ENCODE measurements at regions not wholly inside any gene's neighbourhood (a gene's known extent, or its start where the extent isn't known, plus 50 kb on each side); places are given as distances from the start of the nearest gene placed in this dataset.
"Not testable (repeated sequence)": the region's sequence is repeated elsewhere in the genome, so short reads cannot be mapped to it uniquely, and the experiment has no call there.

- no peak for DNase-seq
- no peaks in the 10 kb centered on the region for H3K4me1 ChIP-seq (ENCODE audit: control insufficient read depth in 2 of 3, insufficient read depth in 2 of 3, low read depth in 1 of 3, low read length in 3 of 3)
- no peaks in the 10 kb centered on the region for H3K9me3 ChIP-seq (ENCODE audit: control insufficient read depth in 2 of 3, insufficient read depth in 1 of 3, low read length in 3 of 3)
- no peaks in the 10 kb centered on the region for H3K36me3 ChIP-seq (ENCODE audit: control insufficient read depth in 2 of 3, insufficient read depth in 3 of 3, low read length in 3 of 3)
- H3K9ac ChIP-seq (ENCODE audit: low read length in 3 of 3), result no peak overlapping the region
- H3K27me3 ChIP-seq (ENCODE audit: control insufficient read depth, insufficient read depth, low read length), result no peaks in the 10 kb centered on the region
- no peak for TF ChIP-seq CTCF (IDR thresholded peaks at IDR 0.05; ENCODE audit: borderline replicate concordance, extremely low read depth, insufficient read depth)
- no peak overlapping the region for H3K27ac ChIP-seq (ENCODE audit: low read depth in 2 of 2, low read length in 2 of 2)
- intact Hi-C loops (cut with DNase I), result no loop called here
- FAIRE-seq, result no peak
- no peak overlapping the region for H3K4me3 ChIP-seq (ENCODE audit: low read length in 3 of 3)
Observed at GRCh38 chr5:16364910-16365309, 100.7 kb downstream of the ZNF622 start.

GRCh38 chr5:16353439-16353838 is 112.2 kb downstream of the ZNF622 start:
- FAIRE-seq; intact Hi-C loops (cut with DNase I); H3K4me1 ChIP-seq (ENCODE audit: control insufficient read depth in 2 of 3, insufficient read depth in 2 of 3, low read depth in 1 of 3, low read length in 3 of 3): not testable (repeated sequence)

DNA sequence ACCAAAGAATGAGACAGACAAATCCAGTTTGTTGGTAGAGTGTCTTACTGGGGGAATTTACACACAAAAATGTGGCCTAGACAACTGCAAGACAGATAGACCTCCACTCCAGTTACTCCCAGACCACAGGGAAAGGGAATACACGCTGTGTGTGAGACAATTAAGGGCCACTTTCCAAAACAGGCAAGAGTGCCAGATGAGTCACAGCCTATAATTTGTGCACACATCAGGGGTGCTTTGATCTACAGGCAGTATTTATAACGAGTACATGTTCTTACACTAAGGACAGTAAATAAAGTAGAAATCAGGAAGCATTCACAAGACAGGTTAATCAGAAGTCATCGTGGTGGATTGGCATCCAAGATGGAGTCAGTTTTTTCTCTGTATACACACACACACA is 114.8 kb downstream of the ZNF622 start:
- intact Hi-C loops (cut with DNase I), result no loop called here
- no peak for FAIRE-seq
- Histone ChIP-seq H3K27ac (ENCODE audit: low read depth in 2 of 2, low read length in 2 of 2) (no peak overlapping the region), H3K9ac (ENCODE audit: low read length in 3 of 3) (no peak overlapping the region), H3K27me3 (ENCODE audit: control insufficient read depth, insufficient read depth, low read length) (no peaks in the 10 kb centered on the region), H3K9me3 (ENCODE audit: control insufficient read depth in 2 of 3, insufficient read depth in 1 of 3, low read length in 3 of 3) (no peaks in the 10 kb centered on the region), H3K4me3 (ENCODE audit: low read length in 3 of 3) (no peak overlapping the region), H3K36me3 (ENCODE audit: control insufficient read depth in 2 of 3, insufficient read depth in 3 of 3, low read length in 3 of 3) (no peaks in the 10 kb centered on the region), H3K4me1 (ENCODE audit: control insufficient read depth in 2 of 3, insufficient read depth in 2 of 3, low read depth in 1 of 3, low read length in 3 of 3) (peaks cover 0 to 2% (median 0%) of the 10 kb centered on the region in 3 donors)
- no peak for TF ChIP-seq CTCF (IDR thresholded peaks at IDR 0.05; ENCODE audit: borderline replicate concordance, extremely low read depth, insufficient read depth)
- no peak for DNase-seq

More at GRCh38 chr5:16353439-16353838, 112.2 kb downstream of the ZNF622 start:
- H3K36me3 ChIP-seq (ENCODE audit: control insufficient read depth in 2 of 3, insufficient read depth in 3 of 3, low read length in 3 of 3); H3K4me3 ChIP-seq (ENCODE audit: low read length in 3 of 3); DNase-seq; H3K27me3 ChIP-seq (ENCODE audit: control insufficient read depth, insufficient read depth, low read length); H3K9me3 ChIP-seq (ENCODE audit: control insufficient read depth in 2 of 3, insufficient read depth in 1 of 3, low read length in 3 of 3); H3K27ac ChIP-seq (ENCODE audit: low read depth in 2 of 2, low read length in 2 of 2); H3K9ac ChIP-seq (ENCODE audit: low read length in 3 of 3): not testable (repeated sequence)

DNA sequence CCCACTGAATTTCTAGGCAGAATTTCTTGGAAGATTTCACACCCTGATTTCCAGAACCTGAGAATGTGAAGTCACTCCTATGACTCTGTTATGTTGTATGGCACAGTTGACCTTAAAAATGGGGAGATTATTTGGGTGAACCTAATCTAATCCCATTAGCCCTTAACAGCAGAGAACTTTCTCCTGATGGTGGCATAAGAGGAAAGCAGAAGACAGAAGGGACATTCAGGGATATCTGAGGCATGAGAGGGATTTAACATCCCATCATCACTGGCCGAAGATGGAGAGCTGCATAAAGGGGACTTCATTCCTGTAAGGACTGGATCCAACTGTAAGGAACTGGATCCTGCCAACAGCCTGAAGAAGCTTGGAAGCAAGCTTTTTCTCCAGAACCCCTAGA is 119.2 kb downstream of the ZNF622 start:
- FAIRE-seq, result no peak
- intact Hi-C loops (cut with DNase I), result no loop called here

More for the DNA sequence above, 119.2 kb downstream of the ZNF622 start:
- Histone ChIP-seq H3K4me3 (ENCODE audit: low read length in 3 of 3) (no peak overlapping the region), H3K9me3 (ENCODE audit: control insufficient read depth in 2 of 3, insufficient read depth in 1 of 3, low read length in 3 of 3) (no peaks in the 10 kb centered on the region), H3K9ac (ENCODE audit: low read length in 3 of 3) (no peak overlapping the region), H3K36me3 (ENCODE audit: control insufficient read depth in 2 of 3, insufficient read depth in 3 of 3, low read length in 3 of 3) (no peaks in the 10 kb centered on the region), H3K27ac (ENCODE audit: low read depth in 2 of 2, low read length in 2 of 2) (no peak overlapping the region), H3K4me1 (ENCODE audit: control insufficient read depth in 2 of 3, insufficient read depth in 2 of 3, low read depth in 1 of 3, low read length in 3 of 3) (peaks cover 0 to 2% (median 0%) of the 10 kb centered on the region in 3 donors), H3K27me3 (ENCODE audit: control insufficient read depth, insufficient read depth, low read length) (no peaks in the 10 kb centered on the region)
- no peak for DNase-seq
- TF ChIP-seq CTCF (IDR thresholded peaks at IDR 0.05; ENCODE audit: borderline replicate concordance, extremely low read depth, insufficient read depth), result no peak

Measured in kidney (tissue), 13 donors.